ENCODE measurements at regions not wholly inside any gene's neighbourhood (a gene's known extent, or its start where the extent isn't known, plus 50 kb on each side); places are given as distances from the start of the nearest gene placed in this dataset.

- H3K4me3 ChIP-seq (ENCODE audit: low read depth, low read length) = no peak overlapping the region
- DNase-seq (ENCODE audit: low read depth) = no peak
- TF ChIP-seq, protein P1, sequence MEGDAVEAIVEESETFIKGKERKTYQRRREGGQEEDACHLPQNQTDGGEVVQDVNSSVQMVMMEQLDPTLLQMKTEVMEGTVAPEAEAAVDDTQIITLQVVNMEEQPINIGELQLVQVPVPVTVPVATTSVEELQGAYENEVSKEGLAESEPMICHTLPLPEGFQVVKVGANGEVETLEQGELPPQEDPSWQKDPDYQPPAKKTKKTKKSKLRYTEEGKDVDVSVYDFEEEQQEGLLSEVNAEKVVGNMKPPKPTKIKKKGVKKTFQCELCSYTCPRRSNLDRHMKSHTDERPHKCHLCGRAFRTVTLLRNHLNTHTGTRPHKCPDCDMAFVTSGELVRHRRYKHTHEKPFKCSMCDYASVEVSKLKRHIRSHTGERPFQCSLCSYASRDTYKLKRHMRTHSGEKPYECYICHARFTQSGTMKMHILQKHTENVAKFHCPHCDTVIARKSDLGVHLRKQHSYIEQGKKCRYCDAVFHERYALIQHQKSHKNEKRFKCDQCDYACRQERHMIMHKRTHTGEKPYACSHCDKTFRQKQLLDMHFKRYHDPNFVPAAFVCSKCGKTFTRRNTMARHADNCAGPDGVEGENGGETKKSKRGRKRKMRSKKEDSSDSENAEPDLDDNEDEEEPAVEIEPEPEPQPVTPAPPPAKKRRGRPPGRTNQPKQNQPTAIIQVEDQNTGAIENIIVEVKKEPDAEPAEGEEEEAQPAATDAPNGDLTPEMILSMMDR (IDR thresholded peaks at IDR 0.05; ENCODE audit: low read depth, low read length, missing control alignments) = no peak
These were observed 189.5 kb downstream of the IBTK start for GRCh38 chr6:82057846-82058554.

- DNase-seq (ENCODE audit: low read depth) = no peak
- no peak overlapping the region for H3K4me3 ChIP-seq (ENCODE audit: low read depth, low read length)
- TF ChIP-seq, protein P1 (IDR thresholded peaks at IDR 0.05; ENCODE audit: low read depth, low read length, missing control alignments) = no peak
These were observed 191.0 kb downstream of the IBTK start for GRCh38 chr6:82056567-82056966.

- TF ChIP-seq, protein P1 (IDR thresholded peaks at IDR 0.05; ENCODE audit: low read depth, low read length, missing control alignments) = no peak
- no peak for DNase-seq (ENCODE audit: low read depth)
- H3K4me3 ChIP-seq (ENCODE audit: low read depth, low read length) = no peak overlapping the region
These were observed 201.4 kb downstream of the IBTK start for GRCh38 chr6:82045965-82046756.

DNA sequence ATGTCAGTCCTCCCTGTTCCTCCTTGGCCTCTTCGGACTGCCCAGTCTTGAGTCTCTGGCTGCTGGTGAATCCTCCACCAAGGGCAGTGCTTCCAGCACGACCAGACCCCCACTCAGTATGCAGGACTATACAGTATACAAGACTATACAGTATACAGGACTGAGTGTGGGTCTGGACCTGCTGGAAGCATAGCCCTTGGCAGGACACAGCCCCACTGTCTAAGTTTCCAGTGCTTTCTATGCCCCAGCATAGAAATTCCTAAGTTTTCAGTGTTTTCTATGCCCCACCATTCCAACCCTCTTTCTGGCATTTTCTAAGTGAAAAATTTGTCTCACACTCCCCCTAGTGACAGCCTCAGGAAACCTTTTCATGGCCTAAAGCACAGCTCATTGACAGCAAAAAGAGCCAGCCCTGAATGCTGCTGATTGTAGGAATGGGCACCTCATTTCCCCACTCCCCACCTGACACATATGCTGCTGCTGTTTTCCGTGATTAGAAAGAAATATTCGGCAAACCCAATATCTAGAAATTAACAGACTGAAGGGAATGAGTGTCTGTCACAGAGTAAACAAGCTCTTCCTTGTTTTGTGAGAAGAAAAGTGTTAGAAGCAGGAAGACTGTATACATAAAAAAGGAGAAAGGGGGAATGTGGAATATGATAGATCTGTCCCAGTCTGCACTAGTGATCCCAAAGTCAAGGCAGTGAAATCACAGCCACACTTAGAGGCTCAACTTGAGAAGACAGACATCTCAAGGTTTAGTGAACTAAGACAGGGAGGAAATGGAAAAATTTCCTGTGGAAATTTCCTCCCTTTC, 206.9 kb downstream of the IBTK start:
- TF ChIP-seq, protein P1 (IDR thresholded peaks at IDR 0.05; ENCODE audit: low read depth, low read length, missing control alignments) = peak; percentile 75
- no peak overlapping the region for H3K4me3 ChIP-seq (ENCODE audit: low read depth, low read length)
- no peak for DNase-seq (ENCODE audit: low read depth)

DNA sequence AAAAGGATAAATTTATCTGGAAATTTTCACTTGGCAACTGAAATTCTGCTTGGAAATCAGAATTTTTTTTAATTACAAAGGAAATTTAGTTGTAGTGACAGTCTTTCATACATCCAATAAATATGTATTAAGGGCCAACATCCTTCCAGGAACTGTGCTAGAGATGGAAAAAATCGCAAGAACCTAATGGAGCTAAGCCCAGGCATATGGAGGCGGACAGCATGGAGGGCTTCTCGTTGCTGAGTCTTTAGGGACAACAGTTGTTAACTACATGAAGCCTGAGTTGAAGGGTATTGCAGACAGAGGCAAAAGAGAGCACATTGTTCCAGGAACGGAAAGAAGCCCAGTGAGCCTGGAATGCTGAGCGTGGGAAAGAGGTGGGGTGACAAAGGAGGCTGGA, 208.9 kb downstream of the IBTK start:
- no peak overlapping the region for H3K4me3 ChIP-seq (ENCODE audit: low read depth, low read length)
- no peak for DNase-seq (ENCODE audit: low read depth)
- TF ChIP-seq, protein P1 (IDR thresholded peaks at IDR 0.05; ENCODE audit: low read depth, low read length, missing control alignments) = no peak

DNA sequence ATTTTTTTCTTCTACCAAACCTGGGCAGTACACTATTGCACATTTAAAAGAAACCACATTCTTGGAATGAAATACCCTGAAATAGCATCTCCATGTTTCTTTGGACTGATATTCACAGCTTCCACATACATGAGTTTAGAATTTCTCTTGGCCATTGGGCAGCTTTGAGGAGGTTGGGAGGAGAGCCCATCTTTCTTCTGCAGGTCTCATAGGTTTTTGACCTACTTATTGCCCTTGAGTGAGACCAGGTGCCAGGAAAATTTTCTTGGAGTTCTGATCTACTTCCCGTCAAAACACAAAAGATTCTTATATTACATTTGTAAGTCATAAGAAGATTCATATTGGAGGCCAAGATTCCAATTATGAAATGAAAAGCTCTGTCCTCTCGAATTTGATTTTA, 212.0 kb downstream of the IBTK start:
- DNase-seq (ENCODE audit: low read depth) = no peak
- H3K4me3 ChIP-seq (ENCODE audit: low read depth, low read length) = no peak overlapping the region
- TF ChIP-seq, protein P1 (IDR thresholded peaks at IDR 0.05; ENCODE audit: low read depth, low read length, missing control alignments) = no peak
